Ovary (tissue), 1 donor: ENCODE measurements at regions not wholly inside any gene's neighbourhood (a gene's known extent, or its start where the extent isn't known, plus 50 kb on each side); places are given as distances from the start of the nearest gene placed in this dataset.

Source experiments
- EP300 ChIP-seq: sonication (generic); formaldehyde crosslinking; IDR thresholded peaks from one replicate; pipeline ENCODE4 v1.6.1; 2017; ENCODE audit warnings: antibody characterized with exemption
- POLR2A ChIP-seq: fragments of 450-650 bp; IDR thresholded peaks from one replicate; pipeline ENCODE4 v1.6.1; 2017; ENCODE audit warnings: antibody characterized with exemption, mild to moderate bottlenecking, moderate library complexity

DNA sequence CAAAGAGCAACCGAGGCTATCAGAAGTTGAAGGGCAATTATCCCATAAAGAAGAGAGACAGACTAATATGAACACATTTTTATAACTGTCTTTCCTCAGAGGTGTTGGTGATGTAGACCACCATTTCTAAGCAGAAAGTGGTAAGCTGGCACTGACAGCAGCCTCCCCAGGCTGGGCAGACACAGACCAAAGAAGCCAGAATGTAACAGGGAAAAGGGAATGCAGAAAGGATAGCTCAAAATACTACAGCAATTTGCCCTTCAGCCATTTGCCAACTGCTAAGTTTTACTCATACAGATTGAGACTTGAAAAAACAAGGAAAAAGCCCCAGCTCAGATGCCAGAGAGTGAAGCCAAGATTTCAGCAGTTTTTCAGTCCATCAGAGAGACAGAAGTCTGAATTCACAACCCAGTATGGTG, 73.5 kb upstream of the ABI3BP start:
- TF ChIP-seq EP300, result no peak
- no peak for TF ChIP-seq POLR2A
